Activated CD4-positive, alpha-beta T cell treated with anti-CD3 and anti-CD28 coated beads for 48 hours (primary cell): ENCODE measurements at regions not wholly inside any gene's neighbourhood (a gene's known extent, or its start where the extent isn't known, plus 50 kb on each side); places are given as distances from the start of the nearest gene placed in this dataset.
"Not testable (repeated sequence)": the region's sequence is repeated elsewhere in the genome, so short reads cannot be mapped to it uniquely, and the experiment has no call there.

Experiments
- DNase-seq: peaks from one replicate; pipeline ENCODE4 v3.0.0-alpha.2; 2020

DNA sequence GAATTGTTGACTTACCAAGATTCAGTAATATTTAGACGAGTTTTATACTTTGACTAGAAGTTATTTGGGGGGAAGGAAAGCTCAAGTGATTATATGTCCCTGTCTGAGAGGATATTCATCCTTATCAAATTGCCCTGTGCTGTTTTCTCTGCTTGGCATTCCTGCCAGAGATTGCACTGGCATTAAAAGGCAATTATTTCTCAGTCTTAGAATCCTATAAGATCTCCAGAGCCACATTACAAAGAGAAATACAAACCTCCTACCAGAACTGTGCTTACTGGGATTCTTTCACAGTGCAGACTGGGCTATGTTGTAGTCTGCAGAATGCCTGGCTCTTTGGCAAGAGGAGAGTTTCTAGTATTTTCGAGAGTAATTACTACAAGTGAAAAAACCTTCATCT, 342.4 kb downstream of the HGF start:
- DNase-seq = no peak

DNA sequence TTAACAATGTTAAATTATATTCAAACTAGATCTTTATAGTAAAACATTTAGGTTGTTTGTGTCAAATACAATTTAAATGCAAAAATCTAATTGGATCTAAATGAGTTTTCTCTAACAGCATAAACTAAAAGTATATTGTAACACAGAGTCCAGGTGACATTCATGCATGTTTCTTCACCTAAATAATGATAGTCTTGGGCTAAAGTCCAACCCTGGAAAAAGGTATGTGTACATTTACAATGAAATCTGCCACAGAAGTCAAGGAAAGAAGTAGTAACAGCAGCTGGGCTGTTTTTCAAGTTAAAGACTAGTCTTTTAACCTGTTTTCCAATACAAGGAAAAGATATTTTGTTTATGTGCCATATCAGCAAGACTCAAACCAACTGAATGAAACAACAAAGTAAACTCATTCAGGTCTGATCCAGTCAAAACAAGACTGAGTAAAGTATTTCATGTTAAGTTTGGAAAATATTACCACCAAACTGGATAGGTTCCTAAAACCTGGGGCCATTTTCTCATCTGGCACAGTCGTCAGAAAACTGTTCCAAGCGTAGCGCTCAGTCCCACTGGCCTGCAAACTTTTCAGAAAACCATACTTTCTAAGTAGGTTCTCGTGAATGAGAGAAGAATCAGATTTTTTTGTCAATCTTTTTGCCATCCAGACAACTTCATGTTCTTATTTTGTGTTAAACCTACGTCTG, 349.2 kb downstream of the HGF start:
- DNase-seq = no peak

DNA sequence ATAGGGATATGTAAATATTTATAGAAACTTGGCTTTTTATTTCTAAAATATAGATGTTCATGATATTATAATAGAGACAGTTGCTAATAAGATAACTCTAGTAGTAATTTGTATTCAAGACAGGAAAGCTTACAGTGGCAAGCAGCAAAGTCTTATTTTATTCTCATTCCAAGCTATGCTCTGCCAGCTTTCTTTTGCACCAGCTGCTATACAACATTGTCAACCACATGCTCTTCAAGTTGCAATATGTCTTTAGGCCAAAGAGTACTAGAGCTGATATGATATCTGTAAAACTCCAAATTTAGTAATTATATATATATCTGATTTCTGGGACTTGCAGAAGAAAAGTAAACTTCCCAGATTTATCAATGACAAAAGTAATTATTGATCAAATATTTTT, 350.1 kb downstream of the HGF start:
- DNase-seq = no peak

DNA sequence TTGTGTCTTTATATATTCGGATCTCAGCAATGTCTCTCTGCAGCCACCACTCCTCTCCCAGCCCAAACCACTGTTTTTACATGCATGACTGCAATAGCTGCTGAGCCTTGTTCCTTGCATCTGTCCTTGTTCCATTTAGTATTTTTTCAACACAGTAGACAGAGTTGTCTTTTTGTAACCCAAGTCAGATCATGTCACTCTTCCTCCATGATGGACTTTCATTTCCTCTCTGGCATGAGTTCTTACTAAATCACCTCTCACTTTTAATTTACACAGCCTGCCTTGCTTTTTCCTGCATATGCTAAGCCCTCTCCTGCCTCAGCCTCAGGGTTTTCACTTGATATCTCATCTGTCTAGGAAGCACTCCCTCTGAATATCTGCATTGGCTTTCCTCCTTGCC, 353.2 kb downstream of the HGF start:
- no peak for DNase-seq

DNA sequence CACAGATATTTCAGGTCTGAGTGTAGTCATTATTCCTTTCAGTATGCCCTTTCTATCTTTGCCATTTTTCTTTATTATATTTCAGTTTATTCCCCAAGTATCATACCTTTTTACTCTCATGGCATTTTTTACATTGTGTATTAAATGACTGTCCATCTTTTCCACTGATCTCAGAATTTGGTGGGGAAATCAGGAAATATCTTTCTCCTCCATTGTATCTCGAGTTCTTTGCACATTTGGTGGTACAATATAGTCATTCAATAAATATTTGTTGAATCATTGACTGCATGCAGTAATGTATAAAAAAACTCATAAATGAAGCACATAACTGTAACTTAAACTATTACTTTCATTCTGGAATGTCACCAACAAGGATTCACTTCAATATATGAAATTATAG, 354.7 kb downstream of the HGF start:
- no peak for DNase-seq

DNA sequence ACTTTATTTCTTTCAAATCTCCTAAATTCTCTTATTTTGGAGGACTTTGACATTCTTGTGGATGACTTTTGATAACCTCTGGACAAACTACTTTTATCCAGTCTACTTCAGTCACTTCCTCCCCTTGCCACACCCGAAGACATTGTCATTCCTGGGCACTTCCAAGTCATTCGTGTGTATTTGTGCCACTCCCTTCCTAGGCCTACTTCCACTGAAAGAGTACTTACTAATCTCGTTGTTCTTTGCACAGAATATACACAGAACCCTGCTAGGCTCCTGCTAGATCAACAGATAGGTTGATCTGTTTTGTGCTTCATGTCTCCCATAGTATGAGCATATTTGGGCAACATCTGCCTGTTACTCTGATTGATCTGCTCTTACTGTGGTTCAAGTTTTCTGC, 355.4 kb downstream of the HGF start:
- no peak for DNase-seq

DNA sequence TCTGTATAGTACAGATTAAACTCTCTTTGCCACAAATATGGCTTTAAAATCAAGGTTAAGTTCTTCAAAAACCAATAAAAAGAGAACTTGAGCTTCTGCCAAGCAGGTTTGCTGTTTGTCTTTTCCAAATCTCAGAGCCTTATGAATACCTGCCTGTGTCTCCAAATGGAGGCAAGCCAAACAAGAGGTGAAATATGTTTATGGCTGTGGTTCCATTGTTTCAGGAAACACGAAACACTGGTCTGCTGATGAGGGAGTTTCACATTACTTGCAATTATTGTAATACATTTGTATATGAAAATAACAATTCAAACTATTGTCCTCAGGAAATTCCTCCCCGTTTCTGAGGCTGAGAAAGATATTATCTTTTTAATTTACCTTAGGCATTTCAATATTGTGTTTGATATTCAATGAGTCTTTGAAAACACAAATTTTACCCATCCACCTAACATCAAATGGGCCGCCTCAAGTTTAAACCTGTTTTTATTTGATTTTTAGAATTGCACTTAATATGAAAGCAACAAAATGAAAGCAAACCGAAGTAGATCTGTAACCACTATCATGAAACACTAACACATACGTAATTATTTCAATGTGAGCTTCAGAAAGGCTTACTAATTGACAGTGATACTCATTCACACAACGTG, 359.3 kb downstream of the HGF start:
- no peak for DNase-seq

DNA sequence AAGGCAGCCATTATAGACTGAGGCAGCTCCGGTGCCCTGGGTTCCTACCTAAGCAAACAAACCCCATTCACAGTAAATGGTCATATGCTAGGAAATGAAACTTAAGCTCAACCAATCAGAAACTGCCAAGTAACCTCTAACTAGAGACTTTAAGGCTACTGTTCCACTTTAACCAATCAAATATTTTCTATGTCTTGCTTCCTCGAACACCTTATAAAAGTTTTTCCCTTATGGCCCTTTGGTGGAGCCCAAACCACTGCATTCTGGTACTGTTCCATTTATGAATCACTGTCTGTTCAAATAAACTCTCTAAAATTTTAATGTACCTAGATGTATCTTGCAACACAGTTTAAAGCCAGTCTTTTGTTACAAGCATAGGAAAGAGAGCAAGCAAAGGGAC, 361.1 kb downstream of the HGF start:
- no peak for DNase-seq

DNA sequence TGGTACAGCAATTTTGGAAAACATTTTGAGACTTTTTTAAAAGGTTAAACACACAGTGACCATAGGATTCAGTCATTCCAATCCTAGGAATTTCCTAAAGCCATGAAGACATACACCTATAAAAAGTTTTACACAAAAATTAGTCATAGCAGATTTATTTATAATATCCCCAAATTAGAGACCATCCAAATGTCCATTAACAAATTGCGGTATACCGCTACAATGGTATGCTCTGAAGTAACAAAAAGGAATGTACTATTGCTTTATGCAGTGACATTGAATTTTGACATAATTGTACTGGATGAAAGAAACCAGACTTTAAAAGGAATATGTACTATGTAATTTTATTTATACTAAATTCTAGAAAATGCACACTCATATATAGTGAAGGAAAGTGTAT, 362.8 kb downstream of the HGF start:
- DNase-seq = no peak

DNA sequence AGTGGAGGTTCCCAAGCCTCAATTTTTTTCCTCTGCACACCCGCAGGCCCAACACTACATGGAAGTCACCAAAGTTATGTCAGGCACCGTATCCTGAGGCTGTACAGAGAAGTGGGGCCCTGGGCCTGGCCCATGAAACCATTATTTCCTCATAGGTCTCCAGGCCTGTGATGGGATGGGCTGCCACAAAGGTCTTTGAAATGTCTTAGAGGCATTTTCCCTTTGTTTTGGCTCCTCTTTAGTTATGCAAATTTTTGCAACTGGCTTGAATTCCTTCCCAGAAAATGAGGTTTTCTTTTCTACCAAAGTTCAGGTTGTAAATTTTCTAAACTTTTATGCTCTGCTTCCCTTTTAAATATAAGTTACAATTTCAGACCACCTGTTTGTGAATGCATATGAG, 365.2 kb downstream of the HGF start:
- no peak for DNase-seq

DNA sequence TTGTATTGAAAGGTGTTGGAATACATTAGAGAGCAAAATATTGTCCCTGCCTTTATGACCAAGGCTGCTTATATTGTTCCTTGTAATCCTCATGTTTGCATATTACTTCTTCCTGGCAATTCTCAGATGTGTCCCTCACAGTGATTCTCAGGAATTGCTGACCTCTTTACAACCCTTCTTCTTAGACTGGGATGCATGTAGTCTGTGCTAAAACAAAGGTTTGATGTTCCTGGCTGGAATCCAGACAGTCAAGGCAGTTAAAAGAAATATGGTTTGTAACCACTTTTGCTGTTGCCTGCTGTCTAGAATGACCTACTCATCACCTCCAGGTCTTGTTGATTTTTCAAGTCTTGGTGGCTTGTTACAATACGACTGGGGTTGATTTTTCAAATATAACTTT, 367.6 kb downstream of the HGF start:
- no peak for DNase-seq

DNA sequence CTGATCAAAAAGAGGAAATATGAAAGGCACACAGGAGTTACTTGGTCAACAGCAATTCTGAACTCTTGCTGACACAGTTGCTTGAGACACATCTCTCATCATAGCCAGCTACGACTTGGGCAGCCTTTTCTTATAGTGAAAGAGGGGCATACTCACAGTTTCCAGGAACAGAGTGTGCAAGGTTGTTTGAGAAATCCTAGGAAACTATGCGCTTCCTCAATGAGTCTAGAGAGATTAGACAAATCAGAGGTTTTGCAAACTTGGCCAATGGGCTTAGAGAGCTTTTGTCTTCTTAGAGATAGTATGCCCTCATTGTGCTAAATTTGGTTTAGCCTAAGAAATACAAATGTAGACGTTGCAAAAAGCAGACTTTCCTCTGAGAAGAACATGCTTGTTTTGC, 370.4 kb downstream of the HGF start:
- DNase-seq = no peak

DNA sequence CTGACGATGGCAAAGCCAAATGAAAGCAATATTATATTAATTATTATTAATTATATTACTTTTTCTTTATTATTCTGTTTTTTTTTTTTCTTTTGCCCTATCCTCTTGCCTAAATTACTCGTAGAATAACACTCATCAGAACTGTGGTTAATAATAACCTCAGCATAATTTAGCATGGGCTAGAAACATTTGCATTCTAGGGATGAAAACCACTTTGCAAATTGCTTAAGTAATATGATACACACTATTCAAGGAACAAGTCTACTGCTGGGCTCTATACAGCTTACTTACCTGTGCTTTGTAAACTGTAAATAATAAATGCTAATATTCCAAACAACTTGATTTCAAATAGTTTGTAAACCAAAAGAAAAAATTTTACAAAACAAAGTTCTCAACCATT, 375.8 kb downstream of the HGF start:
- no peak for DNase-seq

DNA sequence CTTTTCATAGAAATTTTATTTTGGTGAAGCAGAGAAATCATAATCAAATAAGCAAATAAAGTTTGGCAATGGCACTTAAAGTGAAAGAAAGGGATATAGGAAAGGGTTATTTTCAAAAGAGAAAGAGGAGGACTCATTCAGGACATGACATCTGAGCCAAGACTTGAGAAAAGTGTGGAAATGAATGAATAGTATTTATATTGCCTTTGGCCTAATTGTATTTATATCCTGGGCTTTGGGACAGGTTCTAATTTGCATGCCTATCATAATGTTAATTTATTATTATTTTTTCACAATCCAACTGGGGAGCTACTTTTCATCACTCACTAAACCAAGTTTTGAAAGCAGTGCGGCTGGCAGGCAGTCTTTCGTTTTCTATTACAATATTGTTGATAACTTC, 376.8 kb downstream of the HGF start:
- DNase-seq = no peak

DNA sequence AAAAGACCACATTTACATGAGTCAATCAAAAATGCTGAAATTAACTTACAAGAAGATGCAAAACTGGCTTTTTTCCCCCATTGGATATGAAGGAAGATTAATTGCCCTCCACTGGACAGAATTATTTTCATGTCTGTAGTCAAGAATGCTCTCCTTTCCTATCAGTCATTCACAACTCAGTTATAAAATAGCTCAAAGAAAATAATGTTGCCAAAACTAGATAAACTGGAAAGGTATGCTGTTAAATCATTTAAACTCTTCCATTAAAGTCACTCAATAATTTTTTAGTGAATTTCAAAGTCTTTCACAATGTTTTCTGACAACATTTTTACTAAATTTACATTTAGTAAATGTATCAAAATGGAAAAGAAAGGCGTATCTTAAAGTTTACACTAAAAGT, 384.5 kb downstream of the HGF start:
- no peak for DNase-seq

DNA sequence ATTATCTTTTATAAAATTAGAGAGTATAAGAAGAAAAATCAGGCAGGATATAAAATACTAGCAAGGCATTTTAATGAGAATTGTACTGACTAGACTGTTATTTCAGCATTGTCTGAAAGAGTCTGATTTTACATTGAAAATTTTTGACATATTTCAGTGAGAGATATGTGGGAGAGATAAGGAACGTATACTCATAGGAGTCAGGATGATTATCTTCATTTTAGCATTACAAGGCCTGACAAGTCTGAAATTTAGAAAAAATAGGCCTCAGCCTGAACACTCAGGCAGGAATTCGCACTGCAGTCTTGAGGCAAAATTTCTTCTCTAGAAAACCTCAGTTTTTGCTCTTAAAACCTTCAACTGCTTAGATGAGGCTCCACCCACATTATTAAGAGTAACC, 386.0 kb downstream of the HGF start:
- DNase-seq = no peak

DNA sequence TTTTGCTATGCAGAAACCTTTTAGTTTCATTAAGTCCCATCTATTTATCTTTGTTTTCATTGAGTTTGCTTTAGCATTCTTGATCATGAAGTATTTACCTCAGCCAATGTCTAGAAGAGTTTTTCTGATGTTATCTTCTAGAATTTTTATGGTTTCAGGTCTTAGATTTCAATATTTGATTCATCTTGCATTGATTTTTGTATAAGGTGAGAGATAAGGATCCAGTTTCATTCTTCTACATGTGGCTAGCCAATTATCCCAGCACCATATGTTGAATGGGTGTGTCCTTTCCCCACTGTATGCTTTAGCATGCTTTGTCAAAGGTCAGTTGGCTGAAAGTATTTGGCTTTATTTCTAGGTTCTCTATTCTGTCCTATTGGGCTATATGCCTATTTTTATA, 395.2 kb downstream of the HGF start:
- DNase-seq = not testable (repeated sequence)

DNA sequence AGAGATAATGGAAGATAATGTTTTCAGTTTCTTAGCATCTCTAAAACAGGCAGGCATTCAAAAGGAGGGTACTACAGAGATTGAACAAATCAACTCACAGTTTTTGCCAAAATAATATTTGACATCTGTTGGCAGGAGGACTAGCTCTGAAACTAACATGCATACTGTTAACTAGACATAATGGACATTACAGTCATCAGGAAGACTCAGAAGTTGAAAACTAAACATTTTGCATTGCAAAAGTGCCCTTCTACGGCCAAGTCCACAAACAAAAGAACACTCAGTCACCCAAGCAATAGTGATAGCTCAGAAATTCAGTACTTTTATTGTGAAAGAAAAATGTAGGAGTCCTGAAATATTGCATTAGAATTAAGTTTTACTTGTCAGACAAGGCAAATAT, 399.0 kb downstream of the HGF start:
- DNase-seq = no peak

DNA sequence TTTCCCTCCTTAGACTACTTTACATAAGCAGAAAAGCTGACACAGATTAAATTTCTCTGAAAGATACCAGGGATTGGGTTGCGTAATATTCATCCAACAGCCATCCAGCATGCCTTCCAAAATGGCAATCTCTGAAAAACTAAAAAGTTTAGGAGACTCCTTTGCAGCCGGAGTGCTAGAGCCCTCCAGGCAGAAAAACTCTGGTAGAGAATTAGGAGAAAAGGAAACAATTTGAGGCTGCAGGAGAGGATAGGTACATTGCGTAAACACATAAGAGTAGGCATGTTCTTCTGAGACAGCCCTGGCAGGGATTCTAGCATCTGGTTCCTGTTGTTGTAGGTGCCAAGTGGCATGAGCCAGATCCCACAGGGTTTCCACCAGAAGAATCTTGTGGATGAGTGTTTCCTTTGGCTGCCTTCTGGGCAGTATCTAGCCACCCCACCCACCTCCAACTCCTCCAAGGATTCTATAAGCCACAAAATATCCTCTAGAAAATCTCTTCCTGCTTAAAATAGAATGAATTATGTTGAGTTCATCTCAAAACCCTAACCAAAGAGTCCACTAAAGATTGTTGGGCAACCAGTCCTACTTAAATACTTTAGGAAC, 402.4 kb downstream of the HGF start:
- no peak for DNase-seq

DNA sequence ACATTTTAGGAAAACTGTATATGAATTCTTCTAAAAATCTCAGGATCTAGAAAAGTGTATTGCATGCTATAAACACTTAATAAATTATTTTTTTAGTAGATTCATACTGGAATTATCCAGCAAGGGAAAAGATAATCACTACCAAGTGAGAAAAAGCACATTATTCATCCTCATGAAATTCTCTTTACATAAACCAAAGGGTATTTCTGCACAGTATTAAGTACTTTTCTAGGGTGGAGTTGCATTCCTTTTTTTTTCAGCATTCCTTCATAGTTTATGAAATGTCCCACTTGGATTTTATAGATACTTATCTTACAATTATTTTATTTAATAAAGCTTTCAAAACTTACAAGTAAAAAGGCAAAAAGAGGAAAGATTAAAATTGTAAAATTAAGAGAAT, 403.3 kb downstream of the HGF start:
- DNase-seq = no peak

DNA sequence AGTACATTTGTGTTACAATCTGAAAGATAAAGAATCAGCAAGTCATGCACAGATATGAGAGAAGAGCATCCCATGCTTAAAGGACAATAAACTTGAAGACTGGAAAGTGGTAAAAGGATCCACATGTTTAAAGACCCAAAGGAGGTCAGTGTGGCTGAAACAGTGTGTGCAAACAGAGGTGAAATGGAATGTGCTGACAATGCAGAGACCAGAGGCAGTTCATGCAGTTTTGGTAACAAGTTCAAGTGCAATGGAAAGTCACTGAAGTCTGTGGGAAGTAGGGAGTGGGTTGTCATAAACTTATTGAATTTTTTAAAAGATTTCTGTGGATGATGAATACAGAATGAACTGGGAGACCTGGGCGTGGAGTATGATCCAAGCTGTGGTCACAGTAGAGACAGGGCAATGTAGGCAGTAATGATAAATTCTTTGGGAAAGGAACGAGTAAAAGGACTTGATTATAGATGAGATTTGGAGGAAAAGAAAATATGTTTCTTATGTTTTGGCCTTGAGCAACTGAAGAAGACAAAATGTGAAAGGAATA, 408.0 kb downstream of the HGF start:
- no peak for DNase-seq

DNA sequence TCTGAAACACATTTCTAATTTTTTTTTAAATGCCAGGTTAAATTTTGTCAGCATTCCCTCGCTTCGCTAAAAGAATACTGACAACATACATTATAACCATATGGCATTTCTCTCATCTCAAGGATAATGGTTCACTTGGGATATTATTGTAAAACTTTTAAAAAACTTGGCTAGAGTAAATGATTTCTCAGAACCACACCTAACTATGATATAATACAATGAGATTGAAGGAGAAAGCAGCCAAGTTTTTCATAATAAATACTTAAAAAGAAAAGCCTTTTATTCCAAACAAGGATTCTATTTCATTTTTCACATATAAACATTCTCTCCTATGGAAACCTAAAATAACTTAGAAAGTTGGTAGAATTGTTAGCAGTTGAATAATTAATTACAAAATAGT, 413.9 kb downstream of the HGF start:
- no peak for DNase-seq

DNA sequence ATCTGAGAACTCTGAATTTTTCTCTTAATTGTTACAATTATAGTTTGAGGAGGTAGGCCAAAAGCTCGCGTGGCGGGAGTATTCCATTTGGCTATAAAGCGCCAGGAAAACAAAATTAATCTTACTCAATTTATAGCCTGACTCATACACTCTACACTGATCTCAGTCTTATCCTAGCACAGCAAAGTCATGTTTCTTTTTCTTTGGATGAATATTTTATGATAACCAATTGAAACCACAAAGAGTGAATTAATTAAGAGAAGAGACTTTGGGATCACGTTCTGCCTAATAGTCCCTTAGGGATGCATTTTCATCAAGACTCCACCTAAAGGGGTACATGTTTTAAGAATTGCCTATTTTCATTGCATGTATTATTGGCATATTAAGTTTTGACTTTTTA, 420.8 kb downstream of the HGF start:
- DNase-seq = no peak

DNA sequence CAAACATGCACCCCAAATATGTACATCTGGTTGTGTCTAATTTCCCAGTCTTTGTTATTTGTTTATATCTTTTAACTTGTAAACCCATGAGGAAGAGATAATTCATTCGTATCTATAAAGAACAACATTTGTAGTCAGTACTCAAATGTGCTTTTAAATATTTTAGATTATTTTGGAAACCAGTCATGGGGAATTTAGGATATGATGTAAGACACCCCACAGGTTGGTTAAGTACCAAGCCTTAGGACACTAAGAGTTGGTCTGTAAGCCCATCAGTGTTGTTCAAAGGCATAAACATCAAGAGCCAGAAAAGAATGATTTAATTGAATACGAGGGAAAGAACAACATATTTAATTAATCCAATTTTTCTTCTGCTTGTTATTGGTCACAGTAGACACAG, 421.1 kb upstream of the SEMA3C start:
- DNase-seq = no peak

DNA sequence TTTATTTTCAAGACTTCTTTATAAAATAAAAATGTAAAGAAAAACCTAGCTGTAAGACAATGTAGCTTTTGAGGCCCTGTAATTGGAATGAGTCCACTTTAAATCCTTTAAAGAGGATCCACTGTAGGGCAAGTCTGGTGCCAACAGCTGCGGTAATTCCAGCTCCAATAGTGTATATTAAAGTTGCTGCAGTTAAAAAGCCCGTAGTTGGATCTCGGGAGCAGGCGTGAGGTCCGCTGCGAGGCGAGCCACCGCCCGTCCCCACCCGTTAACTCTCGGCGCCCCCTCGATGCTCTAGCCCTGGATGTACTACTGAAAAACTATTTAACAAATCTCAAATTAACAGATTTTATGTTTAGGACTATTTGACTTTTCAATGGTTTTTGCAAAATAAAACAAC, 414.7 kb upstream of the SEMA3C start:
- DNase-seq = no peak
